HG03045 (cell line): ENCODE measurements at regions not wholly inside any gene's neighbourhood (a gene's known extent, or its start where the extent isn't known, plus 50 kb on each side); places are given as distances from the start of the nearest gene placed in this dataset.
"Not testable (repeated sequence)": the region's sequence is repeated elsewhere in the genome, so short reads cannot be mapped to it uniquely, and the experiment has no call there.

Experiments
- ATAC-seq: cut with Tn5 transposase; IDR thresholded peaks from one replicate; pipeline ENCODE4 v1.9.1; 2021; ENCODE audit warnings: mild to moderate bottlenecking, moderate library complexity; ENCODE audit not compliant: unreplicated experiment

GRCh38 chr3:124132813-124133212 is 140.9 kb upstream of the ROPN1 start:
- ATAC-seq: no peak

DNA sequence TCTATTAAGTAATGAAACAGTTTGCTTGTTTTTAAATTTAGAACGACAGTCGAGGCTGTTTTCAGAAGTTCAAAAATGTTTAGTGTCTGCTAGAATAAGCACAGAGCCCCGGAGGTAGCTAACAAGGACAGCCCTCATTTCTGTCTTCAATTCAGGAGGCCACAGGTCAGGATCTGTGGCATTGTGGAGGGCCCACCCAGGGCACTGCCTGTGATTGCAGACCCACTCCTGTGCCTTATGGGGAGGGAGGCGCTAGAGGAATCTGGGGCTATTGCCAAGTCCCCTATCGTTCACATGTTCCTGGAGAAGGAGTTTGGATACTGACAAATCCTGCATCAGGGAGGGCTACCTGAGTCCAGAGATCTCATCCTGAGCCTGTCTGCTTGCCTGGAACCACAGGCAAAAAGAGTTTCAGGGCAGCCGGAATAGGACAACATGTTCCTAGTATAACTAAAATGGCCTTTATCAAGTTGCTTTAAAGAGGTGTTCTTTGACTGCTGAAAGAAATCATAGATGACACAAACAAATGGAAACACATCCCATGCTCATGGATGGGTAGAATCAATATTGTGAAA is 141.5 kb upstream of the ROPN1 start:
- ATAC-seq: no peak

- ATAC-seq: no peak
These were observed 145.3 kb upstream of the ROPN1 start for GRCh38 chr3:124137216-124137615.

DNA sequence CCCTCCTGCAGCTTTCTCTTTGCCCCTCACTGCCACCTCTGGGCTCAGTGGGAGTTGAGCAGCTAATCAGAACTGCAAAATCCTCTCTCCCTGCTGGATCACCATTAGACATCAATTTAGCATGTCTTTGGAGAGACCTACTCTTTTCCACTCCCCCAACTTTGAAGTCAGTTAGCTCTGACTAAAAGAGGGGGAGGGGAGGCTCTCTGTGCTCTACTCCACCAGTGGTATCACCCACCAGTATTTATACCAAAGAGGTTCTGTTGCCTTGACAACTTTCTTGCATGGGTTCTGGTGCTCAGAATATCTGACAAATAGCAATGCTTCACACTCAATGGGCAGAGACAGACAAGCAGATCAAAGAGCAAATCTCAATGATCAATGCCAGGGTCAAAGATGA is 146.2 kb upstream of the ROPN1 start:
- ATAC-seq: no peak

DNA sequence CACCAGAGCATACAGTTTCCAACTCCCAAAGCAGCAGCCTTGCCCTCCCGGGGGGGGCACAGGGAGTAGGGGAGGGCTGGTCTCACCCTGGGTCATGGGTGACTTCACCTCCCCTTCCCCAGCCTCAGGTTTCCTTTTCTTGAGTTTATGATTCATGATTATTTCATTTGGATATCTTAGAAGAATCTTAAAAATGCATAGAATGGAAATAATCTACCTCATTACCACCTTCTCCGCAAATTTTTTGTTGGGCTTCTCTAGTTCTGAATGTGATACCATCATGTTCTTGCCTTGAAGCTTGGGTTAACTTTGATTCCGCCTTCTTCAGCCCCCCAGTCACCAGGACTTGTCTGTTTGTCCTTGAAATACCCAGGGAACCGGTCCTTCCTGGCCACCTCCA is 148.8 kb upstream of the ROPN1 start:
- ATAC-seq: no peak

GRCh38 chr3:124142389-124142970 is 150.6 kb upstream of the ROPN1 start:
- ATAC-seq: no peak

DNA sequence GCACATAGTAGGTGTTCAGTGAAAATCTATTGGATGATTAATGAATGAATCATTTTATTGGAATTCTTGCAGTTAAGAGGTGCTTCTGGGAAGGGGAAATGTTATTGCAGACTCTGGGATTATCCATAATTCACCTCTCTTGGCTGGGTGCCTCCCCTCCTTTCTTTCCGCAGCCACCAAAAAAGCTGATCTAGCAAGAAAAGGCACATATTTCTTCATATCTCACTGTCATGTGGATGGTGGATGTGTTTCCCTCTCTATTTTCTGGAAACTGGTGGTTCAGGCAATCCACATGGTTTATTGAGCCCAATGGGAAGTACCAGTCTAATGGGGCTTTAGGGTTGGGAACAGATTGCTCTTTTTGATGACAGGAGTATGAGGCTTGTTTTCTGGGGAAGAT is 151.1 kb upstream of the ROPN1 start:
- ATAC-seq: no peak

GRCh38 chr3:124144035-124144814 is 152.3 kb upstream of the ROPN1 start:
- ATAC-seq: no peak

DNA sequence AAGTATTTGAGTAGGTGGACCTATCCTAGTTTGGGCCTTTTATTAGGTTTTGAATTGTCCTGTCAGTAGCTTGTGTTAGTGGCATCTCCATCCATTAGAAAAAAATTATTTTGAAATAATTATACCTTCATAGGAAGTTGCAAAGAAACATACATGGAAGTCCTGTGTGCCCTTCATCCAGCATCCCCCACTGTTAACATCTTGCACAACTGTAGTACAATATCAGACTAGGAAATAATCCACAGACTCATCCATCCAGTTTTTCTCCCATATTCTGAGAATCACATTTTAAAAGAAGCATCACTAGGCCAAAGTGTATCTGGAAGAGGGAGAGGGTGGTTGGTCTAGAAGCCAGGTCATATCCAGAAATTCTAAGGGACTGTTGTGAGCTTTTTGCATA is 155.5 kb upstream of the ROPN1 start:
- ATAC-seq: no peak

DNA sequence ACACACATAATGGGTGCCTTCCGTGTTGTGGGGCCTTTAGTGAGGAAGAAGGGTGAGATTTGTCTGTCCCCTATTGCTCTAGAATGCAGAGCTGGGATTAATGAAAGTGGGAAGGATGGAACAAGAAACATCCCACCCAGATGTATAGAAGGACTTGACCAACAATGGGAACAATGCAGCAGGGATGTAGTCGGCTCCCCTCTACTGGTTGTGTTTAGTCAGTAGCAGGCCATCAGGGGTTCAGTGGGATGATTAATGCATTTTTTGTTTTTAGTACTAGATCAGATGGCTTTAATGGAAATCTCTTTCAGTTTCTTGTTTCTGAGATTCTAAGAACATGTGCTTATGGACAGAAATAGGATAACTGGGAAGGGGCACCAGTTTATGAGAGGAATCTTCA is 156.0 kb upstream of the ROPN1 start:
- ATAC-seq: no peak

- ATAC-seq: no peak
These were observed 157.2 kb upstream of the ROPN1 start for GRCh38 chr3:124149081-124149480.

DNA sequence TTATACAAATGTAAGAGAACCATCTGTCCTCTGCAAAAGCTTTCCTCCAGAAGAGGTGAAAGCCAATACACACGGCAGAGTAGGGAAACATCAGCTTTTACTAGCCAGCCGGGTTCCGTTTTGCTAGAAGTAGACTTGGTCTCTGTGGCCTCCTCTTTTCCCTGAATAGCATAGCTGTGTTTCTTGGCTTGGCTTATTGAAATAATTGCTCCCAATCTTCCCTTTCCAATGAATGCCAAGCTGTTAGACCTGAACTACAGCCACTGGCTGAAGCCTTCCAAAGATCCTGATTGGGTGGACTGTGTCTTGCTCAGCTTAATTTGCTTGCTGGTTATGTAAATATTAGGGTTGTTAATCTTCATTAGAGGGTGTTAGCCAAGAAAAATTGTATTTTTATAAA is 157.8 kb upstream of the ROPN1 start:
- ATAC-seq: no peak

- ATAC-seq: not testable (repeated sequence)
These were observed 161.0 kb upstream of the ROPN1 start for GRCh38 chr3:124152891-124153290.

GRCh38 chr3:124156866-124157712 is 165.2 kb upstream of the ROPN1 start:
- ATAC-seq: no peak

GRCh38 chr3:124157748-124158147 is 165.8 kb upstream of the ROPN1 start:
- ATAC-seq: no peak

DNA sequence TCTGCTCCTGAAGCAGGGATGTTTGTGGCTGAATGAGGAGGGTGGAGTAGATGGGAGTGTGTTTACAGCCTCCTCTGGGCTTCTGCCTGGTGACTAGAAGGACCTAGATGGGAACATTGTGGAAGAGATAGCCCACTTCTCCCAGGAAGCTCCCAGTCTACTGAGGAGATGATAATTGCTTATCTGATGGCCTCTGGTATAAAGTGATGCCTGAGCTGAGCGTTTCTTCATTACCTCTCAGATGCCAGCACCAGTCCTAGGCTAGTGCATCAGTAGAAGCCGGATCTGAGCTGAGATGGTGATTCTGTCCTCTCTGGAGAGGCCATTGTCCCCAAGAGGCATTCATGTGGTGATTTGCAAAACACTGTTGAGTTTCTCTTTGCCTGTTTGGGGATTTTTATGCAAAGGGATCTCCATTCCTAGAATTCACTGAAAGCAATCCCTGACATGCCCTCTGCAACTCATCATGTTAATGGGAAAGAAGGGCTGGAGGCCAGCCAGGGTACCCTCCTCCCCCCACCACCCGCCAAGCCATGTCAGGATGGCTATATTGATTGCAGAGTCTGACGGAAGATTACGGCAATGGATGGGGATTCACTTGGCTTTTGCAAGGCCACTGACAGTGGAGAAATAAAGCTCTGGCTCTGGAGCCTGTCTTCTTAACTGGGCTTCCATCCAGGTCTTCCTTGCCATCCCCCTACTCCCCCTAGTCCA is 166.4 kb upstream of the ROPN1 start:
- no peak for ATAC-seq

- ATAC-seq: no peak
These were observed 169.5 kb upstream of the ROPN1 start for GRCh38 chr3:124161448-124161847.

GRCh38 chr3:124163689-124164088 is 171.8 kb upstream of the ROPN1 start:
- no peak for ATAC-seq

- ATAC-seq: no peak
These were observed 176.3 kb upstream of the ROPN1 start for GRCh38 chr3:124168271-124168670.

GRCh38 chr3:124172283-124172682 is 180.4 kb upstream of the ROPN1 start:
- no peak for ATAC-seq

- ATAC-seq: no peak
These were observed 180.9 kb upstream of the ROPN1 start for GRCh38 chr3:124172816-124173215.
